Chondrocyte (in vitro differentiated cells): ENCODE measurements at regions not wholly inside any gene's neighbourhood (a gene's known extent, or its start where the extent isn't known, plus 50 kb on each side); places are given as distances from the start of the nearest gene placed in this dataset.

Experiments used
- DNase-seq: peaks from one replicate; pipeline ENCODE4 v3.0.0; 2021; ENCODE audit warnings: mixed read lengths, low spot score
- H3K27ac Mint-ChIP-seq: one replicate; pipeline ENCODE4 v1.8.0; 2021; ENCODE audit warnings: mild to moderate bottlenecking, moderate library complexity, mixed read lengths; ENCODE audit not compliant: unreplicated experiment
- H3K27me3 Mint-ChIP-seq: 2 replicates; pipeline ENCODE4 v1.8.0; 2021; ENCODE audit warnings: low read depth, mixed read lengths
- H3K36me3 Mint-ChIP-seq: 2 replicates; pipeline ENCODE4 v1.8.0; 2021; ENCODE audit warnings: low read depth, mixed read lengths
- H3K4me1 Mint-ChIP-seq: 2 replicates; pipeline ENCODE4 v1.8.0; 2021; ENCODE audit warnings: low read depth, mild to moderate bottlenecking, mixed read lengths
- H3K4me3 Mint-ChIP-seq: one replicate; pipeline ENCODE4 v1.8.0; 2021; ENCODE audit warnings: mild to moderate bottlenecking, moderate library complexity, mixed read lengths; ENCODE audit not compliant: unreplicated experiment
- H3K9me3 Mint-ChIP-seq: 2 replicates; pipeline ENCODE4 v1.8.0; 2021; ENCODE audit warnings: low read depth, mixed read lengths
- TF ChIP-seq, protein P1 (sequence below): fragments of 200-600 bp; sonication (generic); IDR thresholded peaks from 2 replicates; pipeline ENCODE4 v1.5.0; 2021; ENCODE audit warnings: antibody characterized with exemption, mild to moderate bottlenecking, moderate library complexity

DNA sequence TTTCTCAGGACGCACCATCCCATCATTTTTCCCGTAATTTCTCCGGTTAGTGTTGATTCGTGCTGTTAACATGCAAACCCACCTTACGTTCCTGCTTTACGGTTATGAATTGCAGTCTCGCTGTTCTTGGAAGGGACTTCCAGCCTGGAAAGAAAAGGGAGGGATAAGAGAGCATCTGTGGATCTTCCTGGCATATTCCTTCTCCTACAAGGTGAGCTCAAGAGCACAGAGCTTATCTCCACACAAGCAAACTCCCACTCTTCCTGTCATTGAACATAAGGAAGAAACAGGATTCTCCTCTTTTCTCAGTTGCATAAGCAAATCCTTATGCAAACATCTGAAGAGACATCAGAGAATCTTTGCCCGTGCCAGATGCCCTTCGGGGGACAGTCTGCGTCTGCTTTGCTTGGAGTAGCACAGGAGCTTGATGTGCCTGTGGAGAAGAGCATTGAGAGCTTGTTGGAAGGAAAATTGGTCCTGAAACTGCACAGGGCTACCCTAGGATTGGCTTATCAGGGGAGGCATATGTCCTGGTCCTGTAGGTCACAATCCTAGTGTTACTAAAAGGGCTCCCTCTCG lies 127.0 kb downstream of the ASMT start:
- H3K4me3 Mint-ChIP-seq: no peak overlapping the region
- DNase-seq: no peak
- peaks cover 12% of the 10 kb centered on the region for H3K27me3 Mint-ChIP-seq
- TF ChIP-seq, protein P1, sequence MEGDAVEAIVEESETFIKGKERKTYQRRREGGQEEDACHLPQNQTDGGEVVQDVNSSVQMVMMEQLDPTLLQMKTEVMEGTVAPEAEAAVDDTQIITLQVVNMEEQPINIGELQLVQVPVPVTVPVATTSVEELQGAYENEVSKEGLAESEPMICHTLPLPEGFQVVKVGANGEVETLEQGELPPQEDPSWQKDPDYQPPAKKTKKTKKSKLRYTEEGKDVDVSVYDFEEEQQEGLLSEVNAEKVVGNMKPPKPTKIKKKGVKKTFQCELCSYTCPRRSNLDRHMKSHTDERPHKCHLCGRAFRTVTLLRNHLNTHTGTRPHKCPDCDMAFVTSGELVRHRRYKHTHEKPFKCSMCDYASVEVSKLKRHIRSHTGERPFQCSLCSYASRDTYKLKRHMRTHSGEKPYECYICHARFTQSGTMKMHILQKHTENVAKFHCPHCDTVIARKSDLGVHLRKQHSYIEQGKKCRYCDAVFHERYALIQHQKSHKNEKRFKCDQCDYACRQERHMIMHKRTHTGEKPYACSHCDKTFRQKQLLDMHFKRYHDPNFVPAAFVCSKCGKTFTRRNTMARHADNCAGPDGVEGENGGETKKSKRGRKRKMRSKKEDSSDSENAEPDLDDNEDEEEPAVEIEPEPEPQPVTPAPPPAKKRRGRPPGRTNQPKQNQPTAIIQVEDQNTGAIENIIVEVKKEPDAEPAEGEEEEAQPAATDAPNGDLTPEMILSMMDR: no peak
- H3K4me1 Mint-ChIP-seq: no peaks in the 10 kb centered on the region
- H3K9me3 Mint-ChIP-seq: peaks cover 10% of the 10 kb centered on the region
- H3K36me3 Mint-ChIP-seq: peaks cover 3% of the 10 kb centered on the region
- no peak overlapping the region for H3K27ac Mint-ChIP-seq

DNA sequence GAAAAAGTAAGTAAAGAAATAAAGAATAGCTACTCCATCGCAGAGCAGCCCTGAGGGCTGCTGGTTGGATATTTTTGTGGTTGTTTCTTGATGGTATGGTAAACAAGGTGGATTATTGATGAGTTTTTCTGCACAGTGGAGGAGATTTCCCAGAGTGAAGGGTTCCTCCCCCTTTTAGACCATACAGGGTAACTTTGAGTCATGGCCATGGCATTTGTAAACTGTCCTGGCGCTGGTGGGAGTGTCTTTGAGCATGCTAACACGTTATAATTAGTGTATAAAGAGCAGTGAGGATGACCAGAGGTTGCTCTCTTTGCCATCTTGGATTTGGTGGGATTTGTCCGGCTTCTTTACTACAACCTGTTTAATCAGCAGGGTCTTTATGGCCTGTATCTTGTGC lies 128.2 kb downstream of the ASMT start:
- no peak for DNase-seq
- TF ChIP-seq, protein P1: no peak
- H3K36me3 Mint-ChIP-seq: peaks cover 3% of the 10 kb centered on the region
- peaks cover 10% of the 10 kb centered on the region for H3K9me3 Mint-ChIP-seq
- peaks cover 14% of the 10 kb centered on the region for H3K27me3 Mint-ChIP-seq
- no peak overlapping the region for H3K27ac Mint-ChIP-seq
- no peaks in the 10 kb centered on the region for H3K4me1 Mint-ChIP-seq
- no peak overlapping the region for H3K4me3 Mint-ChIP-seq

DNA sequence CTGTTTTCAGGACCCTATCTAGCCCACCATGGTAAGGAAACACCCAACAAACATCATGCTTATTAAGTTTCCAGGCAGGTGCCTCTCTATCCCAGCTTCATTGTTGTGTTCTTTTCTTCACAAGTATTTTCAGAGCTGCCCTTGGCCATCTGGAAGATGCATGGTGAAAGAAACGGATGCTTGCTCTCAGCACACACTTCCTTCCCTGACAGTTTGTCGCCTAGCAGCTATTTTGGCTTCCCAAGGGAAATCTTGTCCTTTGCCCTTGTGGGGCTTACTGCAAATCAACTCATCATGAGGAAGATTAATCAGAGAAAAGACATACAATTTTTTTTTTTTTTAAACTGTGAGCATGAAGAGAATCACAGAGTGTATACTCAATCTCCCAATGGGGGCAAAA lies 128.8 kb downstream of the ASMT start:
- peaks cover 10% of the 10 kb centered on the region for H3K9me3 Mint-ChIP-seq
- peaks cover 3% of the 10 kb centered on the region for H3K36me3 Mint-ChIP-seq
- DNase-seq: no peak
- H3K4me3 Mint-ChIP-seq: no peak overlapping the region
- TF ChIP-seq, protein P1: no peak
- peaks cover 14% of the 10 kb centered on the region for H3K27me3 Mint-ChIP-seq
- H3K27ac Mint-ChIP-seq: no peak overlapping the region
- no peaks in the 10 kb centered on the region for H3K4me1 Mint-ChIP-seq

DNA sequence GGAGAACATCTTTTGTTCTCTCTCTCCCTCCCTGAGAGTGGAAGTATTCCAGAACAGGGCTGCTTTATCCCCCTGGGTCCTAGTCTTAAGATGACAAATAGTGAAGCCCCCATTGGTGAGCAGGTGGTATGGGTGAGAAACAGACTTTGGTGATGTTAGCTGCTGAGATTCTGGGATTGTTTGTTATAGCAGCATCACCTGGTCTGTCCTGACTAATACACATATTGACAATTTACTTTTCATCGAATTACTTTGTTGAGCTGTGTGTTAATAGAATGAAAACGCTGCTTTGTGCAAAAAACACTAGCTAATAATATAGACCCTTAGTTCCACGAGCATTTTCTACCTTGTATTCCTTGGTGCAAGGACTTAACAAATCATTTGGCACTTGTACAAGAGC lies 133.5 kb downstream of the ASMT start:
- no peak for DNase-seq
- no peak overlapping the region for H3K27ac Mint-ChIP-seq
- peaks cover 3% of the 10 kb centered on the region for H3K36me3 Mint-ChIP-seq
- peaks cover 14% of the 10 kb centered on the region for H3K4me1 Mint-ChIP-seq
- no peak overlapping the region for H3K4me3 Mint-ChIP-seq
- peaks cover 10% of the 10 kb centered on the region for H3K9me3 Mint-ChIP-seq
- H3K27me3 Mint-ChIP-seq: peaks cover 15% of the 10 kb centered on the region
- TF ChIP-seq, protein P1: no peak

DNA sequence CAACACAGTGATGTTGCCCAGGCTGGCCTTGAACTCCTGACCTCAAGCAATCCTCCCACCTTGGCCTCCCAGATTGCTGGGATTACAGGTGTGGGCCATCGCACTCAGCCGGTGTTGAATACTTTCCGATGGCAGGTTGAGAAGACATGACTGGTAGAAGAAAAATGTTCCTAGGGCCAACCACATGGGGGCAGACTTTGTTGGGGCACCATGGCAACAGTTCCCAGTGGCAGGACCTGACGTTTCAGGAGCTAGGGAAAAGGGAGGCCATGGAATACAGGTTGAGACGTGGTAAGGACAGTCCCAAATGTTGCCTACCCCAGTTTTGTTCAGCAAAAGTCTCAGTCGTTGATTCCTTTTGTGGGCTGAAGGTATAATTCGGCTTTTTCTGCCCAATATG lies 134.6 kb downstream of the ASMT start:
- Mint-ChIP-seq H3K27ac (no peak overlapping the region), H3K9me3 (peaks cover 10% of the 10 kb centered on the region), H3K4me3 (no peak overlapping the region), H3K4me1 (peaks cover 14% of the 10 kb centered on the region), H3K27me3 (peaks cover 11% of the 10 kb centered on the region), H3K36me3 (peaks cover 2% of the 10 kb centered on the region)
- TF ChIP-seq, protein P1: peak; percentile 24
- DNase-seq: no peak
